Spleen (tissue), 11 donors: ENCODE measurements at regions not wholly inside any gene's neighbourhood (a gene's known extent, or its start where the extent isn't known, plus 50 kb on each side); places are given as distances from the start of the nearest gene placed in this dataset.

Experiments used
- DNase-seq: peaks from one replicate; pipeline ENCODE4 v3.0.0-alpha.2; 2020
- H3K27ac ChIP-seq, 8 donors: fragments of 200-600 bp; sonication (generic) in 7 of 8; 1 replicate in 4 of 8; 2 replicates in 4 of 8; pipeline versions ENCODE4 v1.5.0 to v1.8.0; 2016 to 2021; ENCODE audit warnings: inconsistent platforms in 4 of 8, mild to moderate bottlenecking in 4 of 8, moderate library complexity in 1 of 8
- H3K27me3 ChIP-seq, 7 donors: fragments of 200-600 bp; sonication (generic) in 6 of 7; replicated peaks in 1 of 7; 1 replicate in 4 of 7; 2 replicates in 3 of 7; pipeline versions ENCODE4 v1.5.0 to v1.8.0; 2016 to 2021; ENCODE audit warnings: inconsistent platforms in 3 of 7, mild to moderate bottlenecking in 1 of 7
- H3K36me3 ChIP-seq, 6 donors: fragments of 200-600 bp; sonication (generic) in 5 of 6; 1 replicate in 4 of 6; 2 replicates in 2 of 6; pipeline versions ENCODE4 v1.5.0 to v1.8.0; 2016 to 2021; ENCODE audit warnings: inconsistent platforms in 2 of 6
- H3K4me1 ChIP-seq, 6 donors: fragments of 200-600 bp; sonication (generic) in 5 of 6; 1 replicate in 3 of 6; 2 replicates in 3 of 6; pipeline versions ENCODE4 v1.5.0 to v1.8.0; 2016 to 2021; ENCODE audit warnings: inconsistent platforms in 3 of 6
- H3K4me3 ChIP-seq, 8 donors: fragments of 200-600 bp; sonication (generic) in 7 of 8; 1 replicate in 4 of 8; 2 replicates in 4 of 8; pipeline versions ENCODE4 v1.5.0 to v1.8.0; 2016 to 2021; ENCODE audit warnings: inconsistent platforms in 4 of 8, mild to moderate bottlenecking in 4 of 8, moderate library complexity in 2 of 8
- H3K9me3 ChIP-seq, 8 donors: fragments of 200-600 bp; sonication (generic) in 7 of 8; 1 replicate in 4 of 8; 2 replicates in 4 of 8; pipeline versions ENCODE4 v1.5.0 to v1.8.0; 2016 to 2021; ENCODE audit warnings: inconsistent platforms in 4 of 8
- CTCF ChIP-seq, 11 experiments: fragments of 200-600 bp in 7 of 11; fragments of 450-650 bp in 4 of 11; sonication (generic) in 4 of 11; IDR thresholded peaks in 8 of 11; conservative IDR thresholded peaks in 3 of 11; 1 replicate in 7 of 11; 2 replicates in 4 of 11; pipeline versions ENCODE4 v1.4.0 to v1.8.0; 2016 to 2021; ENCODE audit warnings: antibody characterized with exemption in 11 of 11, inconsistent platforms in 4 of 11, mild to moderate bottlenecking in 1 of 11
- POLR2A ChIP-seq, 3 donors: fragments of 450-650 bp; IDR thresholded peaks; one replicate each; pipeline ENCODE4 v1.5.1; 2017; ENCODE audit warnings: antibody characterized with exemption in 3 of 3, mild to moderate bottlenecking in 1 of 3
- POLR2AphosphoS5 ChIP-seq, 3 donors: sonication (generic); formaldehyde crosslinking; IDR thresholded peaks; one replicate each; pipeline ENCODE4 v1.5.1; 2017; ENCODE audit warnings: antibody characterized with exemption in 3 of 3
- WGBS, 5 donors: extraction: QIAGEN DNeasy Blood & Tissue Kit in 3 of 5; methylation state at CpG; one replicate each; pipeline versions ENCODE4 v1.1.5 to v1.1.7; 2013 to 2018; 5-methylcytosine and 5-hydroxymethylcytosine counted together
- intact Hi-C: fragments of 100-400 bp; cut with DNase I; formaldehyde crosslinking; loops from one replicate; pipeline ENCODE4 v1.15.0; 2023; ENCODE audit warnings: low total_unique reads
- donor health status: healthy with polysubstance abuse.
- donor health status: DM: no; HTN: no; CAD: no; lungs with moderate emphysema.
- donor health status: DM: no; HTN: no; CAD: no.
- donor health status: Bipolar disorder and iron deficiency.
- donor health status: healthy.
- donor health status: DM: no; HTN: no; CAD: no.
- donor health status: DM: yes; HTN: yes; CAD: no.

GRCh38 chr6:106003268-106003987 lies 82.7 kb upstream of the PRDM1 start:
- no peak for DNase-seq
- Histone ChIP-seq H3K27me3 (peaks cover 0 to 54% (median 5%) of the 10 kb centered on the region in 7 donors), H3K27ac (no peak overlapping the region), H3K9me3 (no peaks in the 10 kb centered on the region), H3K36me3 (no peaks in the 10 kb centered on the region), H3K4me3 (no peak overlapping the region), H3K4me1 (no peaks in the 10 kb centered on the region)
- TF ChIP-seq POLR2AphosphoS5 (IDR thresholded peaks at IDR 0.05) (no peak), CTCF (IDR thresholded peaks at IDR 0.05 in 8 of 11, conservative IDR thresholded peaks at IDR 0.05 in 3 of 11) (no peak), POLR2A (IDR thresholded peaks at IDR 0.05) (no peak)
- 42 to 61% (median 54%) methylated on average over 2 of the region's 2 CpGs for WGBS, 5 donors
- intact Hi-C loops, result no loop called here

- no peak for DNase-seq
These were observed 84.1 kb upstream of the PRDM1 start for GRCh38 chr6:106002005-106002404.

GRCh38 chr6:106000935-106001334 lies 85.2 kb upstream of the PRDM1 start:
- H3K27ac ChIP-seq, result no peak overlapping the region
- DNase-seq, result no peak
- TF ChIP-seq POLR2A (IDR thresholded peaks at IDR 0.05), result no peak
- TF ChIP-seq CTCF (IDR thresholded peaks at IDR 0.05 in 8 of 11, conservative IDR thresholded peaks at IDR 0.05 in 3 of 11), result no peak
- no peak for TF ChIP-seq POLR2AphosphoS5 (IDR thresholded peaks at IDR 0.05)
- H3K9me3 ChIP-seq, result no peaks in the 10 kb centered on the region
- H3K36me3 ChIP-seq, result no peaks in the 10 kb centered on the region
- H3K4me3 ChIP-seq, result no peak overlapping the region
- intact Hi-C loops, result no loop called here
- 93 to 99% (median 98%) methylated on average over 2 of the region's 2 CpGs for WGBS, 5 donors
- peaks cover 0 to 71% (median 9%) of the 10 kb centered on the region in 7 donors for H3K27me3 ChIP-seq
- no peaks in the 10 kb centered on the region for H3K4me1 ChIP-seq

More at GRCh38 chr6:106002005-106002404, 84.1 kb upstream of the PRDM1 start:
- H3K36me3 ChIP-seq, result no peaks in the 10 kb centered on the region
- intact Hi-C loops, result no loop called here
- H3K4me3 ChIP-seq, result no peak overlapping the region
- no peak for TF ChIP-seq CTCF (IDR thresholded peaks at IDR 0.05 in 8 of 11, conservative IDR thresholded peaks at IDR 0.05 in 3 of 11)
- TF ChIP-seq POLR2AphosphoS5 (IDR thresholded peaks at IDR 0.05), result no peak
- TF ChIP-seq POLR2A (IDR thresholded peaks at IDR 0.05), result no peak
- WGBS, 5 donors, result 73 to 88% (median 85%) methylated on average over 1 of the region's 1 CpG
- H3K27me3 ChIP-seq, result peaks cover 0 to 67% (median 5%) of the 10 kb centered on the region in 7 donors
- H3K9me3 ChIP-seq, result no peaks in the 10 kb centered on the region
- no peak overlapping the region for H3K27ac ChIP-seq
- H3K4me1 ChIP-seq, result no peaks in the 10 kb centered on the region

GRCh38 chr6:105997482-105997881 lies 88.7 kb upstream of the PRDM1 start:
- intact Hi-C loops, result loop anchor here (10.0 kb wide), 1 partner anchor 87 kb away; the partner anchor contains the start of gene PRDM1
- no peak overlapping the region for H3K4me3 ChIP-seq
- no peak for TF ChIP-seq POLR2A (IDR thresholded peaks at IDR 0.05)
- no peaks in the 10 kb centered on the region for H3K9me3 ChIP-seq
- no peak overlapping the region for H3K27ac ChIP-seq
- H3K4me1 ChIP-seq, result peaks cover 12 to 34% (median 25%) of the 10 kb centered on the region in 6 donors
- 52 to 71% (median 64%) methylated on average over 4 of the region's 4 CpGs for WGBS, 5 donors
- H3K27me3 ChIP-seq, result peaks cover 0 to 97% (median 25%) of the 10 kb centered on the region in 7 donors
- no peak for DNase-seq
- H3K36me3 ChIP-seq, result no peaks in the 10 kb centered on the region
